ENCODE measurements at regions not wholly inside any gene's neighbourhood (a gene's known extent, or its start where the extent isn't known, plus 50 kb on each side); places are given as distances from the start of the nearest gene placed in this dataset.
"Not testable (repeated sequence)": the region's sequence is repeated elsewhere in the genome, so short reads cannot be mapped to it uniquely, and the experiment has no call there.

DNA sequence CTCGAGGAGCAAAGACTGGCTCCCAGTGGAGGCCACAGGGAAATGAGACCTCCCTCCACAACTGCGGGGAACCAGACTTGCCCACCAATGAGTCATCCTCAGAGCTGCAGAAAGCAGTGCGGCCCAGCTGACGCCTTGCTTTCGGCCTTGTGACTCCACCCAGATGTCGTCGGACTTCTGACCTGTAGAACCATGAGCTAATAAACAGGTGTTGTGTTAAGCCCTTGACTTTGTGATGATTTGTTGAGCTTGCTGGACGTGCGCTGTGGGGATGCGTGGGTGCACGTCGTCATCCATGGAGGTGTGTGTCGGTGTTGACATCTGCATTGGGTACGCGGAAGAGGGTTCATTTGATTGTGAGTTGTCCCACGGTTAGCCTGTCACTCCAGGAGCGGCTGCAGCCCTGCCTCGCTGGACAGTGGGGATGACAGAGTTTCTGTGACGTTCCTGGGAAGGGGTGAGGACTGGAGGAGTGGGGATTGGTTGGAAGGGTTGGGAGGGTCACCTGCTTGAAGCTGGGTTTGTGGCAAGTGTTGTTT, 154.1 kb downstream of the SH3BP4 start:
- no peak for DNase-seq

DNA sequence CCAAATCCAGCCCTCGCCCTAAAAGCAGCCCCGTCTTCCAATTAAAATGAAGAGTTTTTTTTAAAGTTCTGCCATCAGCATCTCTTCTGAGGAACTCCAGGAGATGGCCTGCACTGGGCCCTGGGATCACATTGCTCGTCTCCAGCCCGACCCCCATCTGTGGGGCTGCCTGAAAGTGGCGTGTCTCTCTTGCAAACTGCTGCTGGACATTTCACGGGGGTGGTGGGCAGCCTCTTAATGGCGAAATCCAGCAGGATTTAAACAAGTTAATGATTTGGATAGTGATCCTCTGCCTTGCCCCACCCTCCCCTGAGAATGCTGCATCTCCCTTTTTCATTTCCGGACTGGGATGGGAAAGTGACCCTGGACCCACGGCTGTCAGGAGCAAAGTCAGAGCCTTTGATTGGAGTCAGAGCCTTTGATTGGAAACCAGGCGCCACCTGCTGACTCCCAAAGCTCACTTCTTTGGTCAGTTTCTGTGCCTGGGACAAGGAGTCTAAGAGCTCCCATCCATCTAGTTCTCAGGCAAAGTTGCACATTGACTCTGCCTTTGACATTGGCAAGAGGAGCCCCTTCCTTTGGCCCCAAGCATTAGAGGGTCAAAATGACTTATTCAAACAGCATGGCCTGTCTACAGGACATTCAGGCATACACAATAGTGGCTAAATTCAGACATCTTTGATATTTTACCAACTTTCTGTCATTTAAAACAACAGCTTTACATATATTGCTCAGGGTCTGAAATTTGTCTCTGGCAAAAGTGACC, 155.2 kb downstream of the SH3BP4 start:
- DNase-seq: no peak

DNA sequence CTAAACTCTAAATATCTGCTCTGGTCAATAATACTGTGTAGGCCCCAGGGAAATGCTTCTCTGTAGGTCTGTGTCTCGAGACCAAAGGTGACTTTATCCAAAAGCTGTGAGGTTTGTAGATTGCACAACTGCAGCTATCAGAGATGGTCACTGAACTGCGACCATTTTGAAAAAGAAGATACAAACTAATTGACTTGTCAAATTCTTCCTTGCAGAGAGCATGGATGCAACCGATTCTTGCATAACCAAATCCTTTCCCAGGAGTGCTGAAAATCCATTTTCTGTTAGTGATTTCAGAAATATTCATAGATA, 155.8 kb downstream of the SH3BP4 start:
- no peak for DNase-seq

DNA sequence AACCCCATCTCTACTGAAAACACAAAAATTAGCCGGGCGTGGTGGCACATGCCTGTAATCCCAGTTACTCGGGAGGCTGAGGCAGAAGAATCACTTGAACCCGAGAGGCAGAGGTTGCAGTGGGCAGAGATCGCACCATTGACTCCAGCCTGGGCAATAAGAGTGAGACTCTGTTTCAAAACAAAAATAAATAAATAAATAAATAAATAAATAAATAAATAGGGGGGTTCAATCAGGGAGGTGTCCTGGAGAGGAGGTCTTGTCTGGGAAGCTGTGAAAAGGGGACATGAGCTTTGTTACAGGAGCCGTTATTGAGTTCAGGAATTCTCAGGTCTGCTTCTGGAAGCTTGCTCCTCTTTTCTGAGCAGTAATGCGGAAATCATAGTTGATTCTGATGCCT, 157.7 kb downstream of the SH3BP4 start:
- not testable (repeated sequence) for DNase-seq

DNA sequence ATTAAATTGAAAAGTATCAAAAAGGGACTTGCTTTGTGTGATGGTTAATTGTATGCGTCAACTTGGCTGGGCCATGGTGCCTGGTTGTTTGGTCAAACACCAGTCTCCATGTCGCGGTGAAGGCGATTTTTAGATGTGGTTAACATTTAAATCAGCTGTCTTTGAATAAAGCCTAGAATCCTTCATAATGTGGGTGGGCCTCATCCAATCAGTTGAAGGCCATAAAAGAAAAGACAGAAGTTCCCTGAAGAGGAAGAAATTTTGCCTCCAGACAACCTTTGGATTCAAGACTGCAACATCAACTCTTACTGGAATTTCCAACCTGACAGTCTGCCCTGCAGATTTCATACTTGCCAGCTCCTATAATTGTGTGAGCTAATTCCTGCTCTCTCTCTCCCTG, 160.5 kb downstream of the SH3BP4 start:
- DNase-seq: no peak

DNA sequence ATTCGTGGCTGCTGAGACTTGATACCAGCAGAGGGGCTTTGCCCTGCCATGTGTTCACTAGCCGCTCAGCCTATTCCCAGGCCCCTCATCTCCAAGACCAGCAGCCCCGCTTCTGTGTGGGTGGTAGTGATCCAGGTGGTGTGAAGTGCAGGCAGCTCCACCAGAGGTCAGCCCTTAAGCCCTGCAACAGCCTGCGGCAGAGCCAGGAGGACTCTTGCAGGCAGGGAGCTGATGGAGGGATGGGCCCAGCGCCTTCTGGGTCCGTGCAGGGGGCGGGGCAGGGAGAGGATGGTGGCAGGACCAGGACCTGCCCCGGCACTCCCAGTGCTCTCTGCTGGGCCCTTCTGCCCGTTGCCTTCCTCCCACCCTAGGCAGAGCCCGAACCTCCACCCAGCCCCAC, 162.0 kb downstream of the SH3BP4 start:
- no peak for DNase-seq

DNA sequence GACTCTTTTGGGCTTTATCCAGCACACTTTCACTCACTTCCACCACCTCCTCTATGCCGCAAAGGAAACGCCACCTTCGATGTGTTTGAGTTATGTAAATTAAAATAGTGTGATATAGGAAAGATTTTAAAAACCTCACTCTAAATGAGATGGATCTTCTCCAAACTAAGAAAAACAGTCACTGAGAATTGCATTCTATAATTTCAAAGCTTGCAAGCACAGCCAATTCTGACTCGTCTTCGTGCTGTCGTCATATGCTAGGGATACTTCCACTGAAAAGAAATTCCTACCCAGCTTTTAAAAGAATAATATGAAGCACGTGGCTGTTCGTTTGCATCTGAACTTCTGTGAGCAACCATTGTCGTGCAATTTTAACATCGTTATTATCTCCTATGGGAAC, 162.5 kb downstream of the SH3BP4 start:
- DNase-seq: no peak

DNA sequence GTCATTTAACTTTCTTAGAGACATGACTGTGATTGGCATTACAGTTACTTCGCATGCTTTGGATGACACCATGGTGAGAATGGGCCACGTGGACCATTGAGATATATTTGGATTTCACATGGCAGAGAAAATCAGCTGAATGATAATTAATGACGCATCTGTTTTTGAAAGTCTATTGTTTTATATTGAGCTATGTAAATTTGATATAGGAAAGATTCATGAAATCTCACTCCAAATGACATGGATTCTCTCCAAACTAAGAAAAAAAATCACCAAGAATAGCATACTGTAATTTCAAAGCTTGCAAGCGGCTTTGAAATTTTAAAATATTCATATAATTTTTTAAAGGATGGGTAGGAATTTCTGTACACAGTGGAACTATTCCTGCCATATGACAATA, 163.7 kb downstream of the SH3BP4 start:
- no peak for DNase-seq

DNA sequence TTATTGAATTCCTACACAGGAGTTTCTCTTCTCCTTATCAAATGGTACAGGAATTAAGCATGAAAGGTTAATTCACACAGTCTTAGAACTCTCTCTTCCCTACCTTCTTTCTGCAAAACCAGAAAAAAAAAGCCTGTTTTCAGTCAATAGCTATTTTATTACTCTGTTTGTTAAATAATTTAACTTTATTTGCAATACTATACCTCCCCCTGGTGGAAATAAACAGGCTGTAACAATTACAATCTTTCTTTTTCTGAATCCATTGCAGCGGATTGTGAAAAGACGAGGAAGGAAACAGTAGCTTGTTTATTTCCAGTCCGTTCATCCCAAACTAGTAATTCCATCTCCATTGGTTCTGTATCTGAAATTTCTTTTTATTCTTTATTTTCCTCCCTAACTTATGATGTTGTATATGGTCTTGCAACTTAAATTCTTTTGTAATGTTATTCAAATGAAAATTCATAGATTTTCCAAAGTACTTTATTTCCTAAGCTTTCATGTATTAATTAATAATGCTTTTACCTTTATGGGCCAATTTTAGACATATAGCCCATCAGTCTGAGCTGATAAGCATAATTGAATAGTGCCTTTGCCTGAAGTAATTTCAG, 165.2 kb downstream of the SH3BP4 start:
- no peak for DNase-seq

DNA sequence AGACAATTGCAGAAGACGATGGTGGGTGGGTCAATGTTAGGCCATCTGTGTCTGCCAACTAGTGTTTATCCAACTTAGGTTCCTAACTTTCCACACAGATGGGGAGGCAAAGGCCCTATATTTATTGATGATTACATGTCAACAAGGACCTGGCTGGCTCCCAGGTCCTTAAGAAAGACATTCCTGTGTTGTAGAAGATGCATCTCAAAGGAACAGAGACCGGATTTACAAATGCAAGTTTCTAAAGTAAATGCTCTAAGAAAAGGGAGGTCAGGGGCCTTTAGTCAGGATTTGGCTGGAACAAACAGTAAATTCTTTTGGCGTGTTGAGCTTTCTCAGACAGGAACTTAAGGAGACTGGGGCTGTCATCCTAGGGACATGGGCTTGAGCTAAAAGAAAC, 175.0 kb downstream of the SH3BP4 start:
- no peak for DNase-seq

DNA sequence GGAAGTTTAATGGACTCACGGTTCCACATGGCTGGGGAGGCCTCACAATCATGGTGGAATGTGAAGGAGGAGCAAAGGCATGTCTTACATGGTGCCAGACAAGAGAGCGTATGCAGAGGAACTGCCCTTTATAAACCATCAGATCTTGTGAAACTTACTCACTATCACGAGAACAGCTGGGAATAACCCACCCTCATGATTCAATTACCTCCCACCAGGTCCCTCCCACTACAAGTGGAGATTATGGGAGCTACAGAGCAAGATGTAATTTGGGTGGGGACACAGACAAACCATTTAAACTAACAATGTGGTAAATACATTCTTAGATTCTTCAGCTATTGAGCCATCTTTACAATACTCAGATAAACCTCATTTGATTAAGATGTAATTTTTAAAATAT, 176.1 kb downstream of the SH3BP4 start:
- DNase-seq: no peak

DNA sequence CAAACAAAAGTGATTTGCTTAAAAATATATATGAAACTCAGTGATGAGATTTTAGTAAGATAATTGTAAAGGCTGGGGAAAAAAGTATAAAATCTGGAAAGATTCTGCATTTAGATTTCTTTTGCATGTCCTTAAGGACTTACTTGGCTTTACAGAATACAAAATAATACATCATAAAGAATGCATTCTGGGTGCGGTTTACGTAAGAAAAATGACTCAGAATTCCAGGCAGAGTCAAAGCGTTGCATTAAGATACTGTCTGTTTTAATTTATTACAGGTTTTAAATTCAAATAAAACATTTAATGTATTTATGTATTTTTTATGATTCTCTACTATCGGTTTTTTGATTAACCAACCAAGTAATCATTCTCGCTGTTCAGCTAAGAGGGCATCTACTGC, 178.0 kb downstream of the SH3BP4 start:
- no peak for DNase-seq

DNA sequence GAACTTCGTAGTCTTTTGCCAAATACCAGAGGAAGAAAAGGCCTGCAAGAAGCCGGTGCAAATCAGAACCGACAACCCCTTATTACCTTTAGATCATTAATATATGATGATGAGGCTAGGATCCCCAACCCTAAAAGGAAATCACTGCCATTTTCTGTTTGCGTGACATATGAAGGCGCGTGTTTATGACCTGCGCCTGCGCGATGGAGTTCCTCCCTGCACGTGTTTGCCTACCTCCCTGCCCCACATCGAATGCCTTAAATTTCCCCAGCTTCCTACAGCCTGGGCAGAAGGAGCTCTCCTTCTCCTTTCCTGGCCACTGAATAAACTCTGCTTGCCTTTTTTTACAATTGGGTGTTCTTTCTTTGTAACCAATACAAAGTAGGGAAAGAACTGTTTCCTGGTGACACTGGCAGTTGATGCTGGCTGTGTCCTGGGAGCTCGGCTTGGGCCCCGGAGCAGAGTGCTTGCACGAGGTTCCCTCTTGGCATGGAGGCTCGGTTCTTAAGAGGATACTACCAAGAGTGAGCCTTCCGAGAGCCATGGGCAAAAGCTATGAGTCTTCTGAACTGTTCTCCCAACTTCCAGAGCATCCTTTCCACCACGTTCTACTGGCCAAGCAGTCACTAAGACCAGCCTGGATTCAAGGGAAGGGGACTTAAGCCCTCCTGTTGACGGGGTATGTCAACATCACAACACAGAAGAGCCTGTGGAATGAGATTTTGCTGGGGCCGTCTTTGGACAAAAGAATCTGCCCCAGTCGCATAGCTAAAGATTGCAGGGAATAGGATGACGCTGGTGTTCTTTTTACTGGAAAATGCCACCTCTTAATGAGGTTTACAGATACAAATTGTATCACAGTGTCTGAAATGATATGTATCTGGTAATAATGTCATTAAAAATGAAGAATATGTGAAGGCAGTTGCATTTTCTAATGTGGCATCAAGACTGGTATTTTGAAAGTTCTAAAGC, 179.8 kb downstream of the SH3BP4 start:
- DNase-seq: no peak

DNA sequence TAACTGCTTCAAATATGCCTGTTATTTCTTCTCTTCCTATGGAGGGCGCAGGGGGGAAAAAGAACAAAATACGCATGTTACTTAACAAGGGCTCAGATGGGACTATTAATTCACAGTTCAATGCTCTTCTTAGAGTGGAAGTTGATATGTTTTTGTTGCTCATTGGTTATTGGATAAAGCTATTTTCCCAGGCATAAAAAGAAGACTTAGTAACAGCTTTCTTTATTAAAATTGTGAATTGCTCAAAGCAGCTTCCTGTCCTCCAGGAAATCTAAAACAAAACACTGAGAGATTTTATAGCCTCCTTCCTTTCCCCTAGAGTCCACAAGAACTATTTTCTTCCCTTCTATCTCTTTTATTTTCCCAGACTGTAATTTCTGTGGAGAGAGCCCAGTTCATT, 180.8 kb downstream of the SH3BP4 start:
- DNase-seq: no peak

DNA sequence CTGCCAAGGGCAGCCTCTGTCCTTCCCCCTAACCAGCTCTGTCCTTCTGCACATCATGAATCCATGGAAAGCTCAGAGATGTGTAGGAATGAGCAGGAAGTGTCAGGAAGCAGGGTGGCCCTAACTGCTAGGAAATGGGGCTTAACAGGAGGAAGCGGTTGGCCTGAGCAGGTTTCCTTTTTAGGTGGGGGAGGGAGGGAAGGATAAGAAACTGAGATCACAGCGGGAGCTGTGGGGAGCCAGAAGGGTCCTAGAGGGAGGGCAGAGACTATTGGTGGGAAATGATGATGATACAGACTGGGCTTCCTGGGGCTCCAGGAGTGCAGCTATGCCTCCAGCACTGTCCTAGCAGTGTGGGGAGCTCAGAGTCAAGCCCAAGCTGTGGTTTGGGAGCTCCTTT, 182.0 kb downstream of the SH3BP4 start:
- no peak for DNase-seq

DNA sequence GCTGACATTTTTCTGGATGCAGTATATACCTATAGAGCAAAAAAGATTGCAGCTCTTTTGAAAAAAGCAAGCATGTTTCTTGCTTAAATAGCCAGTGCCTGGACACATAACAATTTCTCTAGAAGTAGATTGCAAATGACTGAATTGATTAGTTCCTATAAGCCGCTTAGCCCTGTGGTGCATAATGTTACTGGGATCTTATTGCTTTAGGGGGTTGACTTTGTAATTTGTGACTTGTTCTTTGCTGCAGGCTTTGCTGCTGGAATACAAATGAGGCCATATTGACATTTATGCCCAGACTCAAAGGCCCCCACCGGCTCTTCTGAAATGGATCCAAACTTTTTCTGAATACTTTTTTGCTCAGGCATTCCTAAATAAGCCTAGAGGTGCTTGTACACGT, 182.6 kb downstream of the SH3BP4 start:
- no peak for DNase-seq

DNA sequence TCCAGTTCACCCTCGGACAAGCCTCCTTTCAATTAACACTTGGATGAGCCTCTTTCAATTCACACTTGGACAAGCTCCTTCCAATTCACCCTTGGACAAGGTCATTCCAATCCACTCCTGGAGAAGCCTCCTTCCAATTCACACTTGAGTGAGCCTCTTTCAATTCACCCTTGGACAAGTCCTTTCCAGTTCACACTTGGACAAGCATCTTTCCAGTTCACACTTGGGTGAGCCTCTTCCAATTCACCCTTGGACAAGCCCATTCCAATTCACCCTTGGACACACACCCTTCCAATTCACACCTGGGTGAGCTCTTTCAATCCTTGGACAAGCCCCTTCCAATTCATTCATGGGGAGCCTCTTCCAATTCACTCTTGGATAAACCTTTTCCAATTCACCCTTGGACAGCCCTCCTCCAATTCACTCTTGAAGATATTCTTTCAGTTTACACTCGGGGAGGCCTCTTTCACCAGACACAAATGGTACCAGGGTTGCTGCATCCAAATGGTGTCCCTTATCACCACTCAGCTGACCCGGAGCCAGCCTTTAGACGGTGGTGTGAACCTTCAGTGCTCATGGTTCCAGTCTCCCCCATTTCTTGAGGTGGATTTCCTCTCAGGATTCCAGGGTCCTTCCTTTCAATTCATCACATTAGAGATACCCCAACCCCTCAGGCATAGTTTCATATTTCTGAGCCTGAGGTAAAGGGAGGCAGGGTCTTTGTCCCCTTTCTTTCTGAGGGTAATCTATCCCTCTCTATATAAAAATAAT, 183.6 kb downstream of the SH3BP4 start:
- no peak for DNase-seq

DNA sequence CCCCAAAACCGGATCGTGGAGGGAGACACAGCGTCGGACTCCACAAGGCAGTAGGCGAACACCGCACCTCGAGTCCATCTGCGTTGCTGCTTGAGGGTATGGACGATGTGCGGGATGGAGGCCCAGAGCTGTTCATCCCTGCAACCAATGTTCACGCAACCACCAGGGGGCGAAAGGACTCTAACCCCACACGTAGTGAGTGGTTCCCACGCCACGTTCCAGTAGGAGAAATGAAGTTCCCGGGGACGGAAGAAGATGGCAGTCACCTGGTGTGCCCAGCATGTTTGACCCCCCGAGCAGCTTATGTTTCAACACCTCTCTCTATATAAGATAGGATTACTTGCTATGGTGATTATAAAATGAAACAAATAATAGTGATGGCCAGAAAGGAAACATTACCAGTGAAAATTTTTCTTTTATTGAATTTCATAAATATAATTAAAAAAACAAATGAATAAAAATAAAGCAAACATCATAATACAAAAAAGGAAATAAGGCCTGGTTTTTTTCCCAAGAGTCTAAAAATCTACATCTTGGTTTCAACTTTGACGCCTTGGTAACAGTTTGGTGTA, 184.3 kb downstream of the SH3BP4 start:
- no peak for DNase-seq

DNA sequence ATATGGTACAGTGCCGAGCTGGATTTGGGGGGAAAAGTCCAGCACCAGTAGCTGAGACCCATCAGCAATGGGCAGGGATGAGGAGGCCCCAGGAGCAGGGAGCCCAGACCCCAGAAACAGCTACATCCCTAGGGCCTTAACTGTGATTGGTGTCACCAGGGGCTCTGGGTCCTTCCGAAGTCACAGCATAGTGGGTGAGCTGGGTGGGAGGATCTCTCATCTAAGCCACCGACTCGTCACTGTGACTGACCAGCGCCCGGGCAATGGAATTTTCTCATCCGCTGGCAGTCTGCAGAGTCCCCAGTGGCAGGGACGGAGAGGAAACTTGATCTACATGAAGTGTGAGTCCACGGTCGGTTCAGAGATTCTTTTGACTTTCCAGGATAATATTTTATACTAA, 186.5 kb downstream of the SH3BP4 start:
- no peak for DNase-seq

DNA sequence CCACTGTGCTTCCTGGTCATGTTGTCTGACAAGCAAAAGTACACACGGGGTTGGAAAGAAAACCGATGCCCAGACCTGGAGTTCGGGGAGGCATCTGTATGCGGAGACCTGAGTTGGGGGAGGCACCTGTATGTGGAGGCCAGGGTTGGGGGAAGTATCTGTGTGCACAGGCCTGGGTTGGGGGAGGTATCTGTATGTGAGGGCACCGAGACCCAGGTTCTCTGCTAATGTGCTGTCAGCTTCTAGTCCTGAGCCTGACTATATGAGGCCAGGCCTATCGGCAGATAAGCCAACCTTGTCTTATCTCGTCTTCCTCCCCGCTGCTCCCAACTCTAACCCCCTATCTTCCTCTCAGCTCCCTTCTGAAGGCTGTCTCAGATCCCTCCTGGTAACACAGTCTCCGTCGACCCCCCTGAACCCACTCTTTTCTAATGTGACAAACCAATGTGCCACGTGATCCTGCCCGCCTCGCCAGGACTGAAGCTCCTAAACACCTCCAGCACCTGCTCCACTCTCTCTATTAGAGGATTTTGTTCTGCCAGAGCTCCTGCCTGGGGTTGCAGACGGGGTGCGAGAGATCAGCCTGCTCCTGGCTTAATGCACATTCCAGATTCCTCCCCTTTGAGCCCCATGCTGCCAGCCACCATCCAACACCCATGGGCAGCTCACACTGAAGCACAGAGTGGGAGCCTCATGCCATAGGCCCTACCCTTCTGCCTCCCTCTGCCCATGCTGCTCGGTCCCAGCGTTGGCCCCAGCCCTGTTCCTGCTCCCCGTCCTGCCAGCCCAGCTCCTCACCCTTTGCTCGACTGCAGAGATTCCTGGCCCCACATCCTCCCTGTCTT, 188.4 kb downstream of the SH3BP4 start:
- no peak for DNase-seq

DNA sequence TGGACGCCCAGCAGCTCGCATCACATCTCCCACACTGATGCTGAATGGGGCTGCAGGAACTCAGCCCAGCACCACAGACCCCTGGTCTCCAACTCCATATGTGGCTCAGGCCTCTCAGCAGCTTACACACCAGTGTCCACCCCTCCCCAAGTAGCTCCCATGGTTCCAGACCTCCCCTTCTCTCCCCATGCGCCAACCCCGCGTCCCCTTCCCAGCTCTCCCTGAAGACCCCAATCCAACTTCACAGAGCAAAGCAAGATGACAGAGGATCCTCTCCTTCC, 188.9 kb downstream of the SH3BP4 start:
- DNase-seq: no peak
